ENCODE measurements at regions not wholly inside any gene's neighbourhood (a gene's known extent, or its start where the extent isn't known, plus 50 kb on each side); places are given as distances from the start of the nearest gene placed in this dataset.

- TF ChIP-seq CTCF (IDR thresholded peaks at IDR 0.05; ENCODE audit: low read depth, low read length) (no peak), EZH2phosphoT487 (IDR thresholded peaks at IDR 0.05; ENCODE audit: low read depth) (no peak)
Measured at GRCh38 chr4:123248085-123248659, 148.4 kb upstream of the SPRY1 start.
